ACC112 (cell line): ENCODE measurements at regions not wholly inside any gene's neighbourhood (a gene's known extent, or its start where the extent isn't known, plus 50 kb on each side); places are given as distances from the start of the nearest gene placed in this dataset.

Experiments
- H2AFZ ChIP-seq: fragments of 200-600 bp; sonication (generic); one replicate; pipeline ENCODE4 v1.6.0; 2017; ENCODE audit warnings: antibody characterized with exemption, low read length; ENCODE audit not compliant: unreplicated experiment
- H3K27ac ChIP-seq: fragments of 200-600 bp; sonication (generic); 2 replicates; pipeline ENCODE4 v1.5.1; 2014; ENCODE audit warnings: low read depth, mild to moderate bottlenecking, antibody characterized with exemption, low read length, moderate library complexity
- H3K27me3 ChIP-seq: fragments of 200-600 bp; sonication (generic); 2 replicates; pipeline ENCODE4 v1.6.1; 2014; ENCODE audit warnings: mild to moderate bottlenecking, antibody characterized with exemption, low read length, moderate library complexity, mixed read lengths; ENCODE audit not compliant: insufficient read depth
- H3K36me3 ChIP-seq: fragments of 200-600 bp; sonication (generic); 2 replicates; pipeline ENCODE4 v1.6.1; 2016; ENCODE audit warnings: mild to moderate bottlenecking, antibody characterized with exemption, low read length, moderate library complexity, mixed read lengths; ENCODE audit not compliant: insufficient read depth
- H3K4me1 ChIP-seq: fragments of 200-600 bp; sonication (generic); one replicate; pipeline ENCODE4 v1.6.1; 2016; ENCODE audit warnings: low read length, mixed read lengths; ENCODE audit not compliant: insufficient read depth, unreplicated experiment, control insufficient read depth
- H3K4me3 ChIP-seq: fragments of 200-600 bp; sonication (generic); 2 replicates; pipeline ENCODE4 v1.5.1; 2014; ENCODE audit warnings: mild to moderate bottlenecking, low read depth, low read length
- H3K79me2 ChIP-seq: fragments of 200-600 bp; sonication (generic); one replicate; pipeline ENCODE4 v1.6.0; 2016; ENCODE audit warnings: low read length; ENCODE audit not compliant: control insufficient read depth, unreplicated experiment, insufficient read depth

DNA sequence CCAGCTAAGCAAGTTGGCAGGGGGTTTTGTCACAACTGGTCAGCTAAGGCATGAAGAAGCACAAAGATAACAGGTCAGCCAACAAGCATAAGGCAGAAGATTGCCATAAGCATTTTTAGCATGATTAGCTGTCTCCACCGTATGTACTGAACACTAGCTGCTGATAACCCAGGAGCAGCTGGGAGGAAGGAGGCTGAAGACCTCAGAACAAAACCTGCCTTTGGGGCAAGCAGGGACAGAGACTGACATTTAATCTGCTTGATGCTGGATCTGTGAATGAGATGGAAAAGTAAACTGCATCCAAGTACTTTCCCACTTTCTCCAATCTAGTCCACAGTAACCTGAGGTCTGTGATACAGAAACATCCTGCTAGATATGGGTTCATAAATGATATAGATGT, 353.0 kb upstream of the MAP3K7 start:
- Histone ChIP-seq H2AFZ (no peak overlapping the region), H3K79me2 (no peaks in the 10 kb centered on the region), H3K4me1 (no peaks in the 10 kb centered on the region), H3K36me3 (no peaks in the 10 kb centered on the region), H3K4me3 (no peak overlapping the region), H3K27ac (no peak overlapping the region), H3K27me3 (peaks cover 7% of the 10 kb centered on the region; the same call in 1 of the 2 replicates)

DNA sequence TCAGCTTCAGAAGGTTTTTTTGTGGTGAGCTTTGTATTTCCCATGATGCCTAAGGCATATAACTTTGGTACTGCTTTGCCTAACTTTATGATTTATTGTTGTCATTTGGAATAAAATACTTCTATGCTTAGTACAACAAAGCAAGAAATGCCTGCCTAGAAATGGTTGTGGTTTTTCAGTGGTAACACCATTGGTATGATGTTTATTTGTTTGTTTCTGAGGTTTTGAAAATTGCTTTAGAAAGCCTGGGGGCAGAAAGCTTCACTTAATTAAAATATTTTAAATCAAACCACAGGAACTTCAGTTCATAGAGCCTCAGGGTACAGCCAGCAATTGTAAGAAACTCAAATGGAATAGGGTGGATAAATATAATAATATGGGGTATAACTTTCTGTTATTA, 351.2 kb upstream of the MAP3K7 start:
- Histone ChIP-seq H3K27me3 (peaks cover 7% of the 10 kb centered on the region), H3K4me3 (no peak overlapping the region), H3K4me1 (no peaks in the 10 kb centered on the region), H3K79me2 (no peaks in the 10 kb centered on the region), H3K27ac (no peak overlapping the region), H3K36me3 (no peaks in the 10 kb centered on the region), H2AFZ (no peak overlapping the region)

GRCh38 chr6:90936286-90936685, 349.4 kb upstream of the MAP3K7 start:
- Histone ChIP-seq H3K4me1 (no peaks in the 10 kb centered on the region), H3K79me2 (no peaks in the 10 kb centered on the region), H2AFZ (no peak overlapping the region), H3K36me3 (no peaks in the 10 kb centered on the region), H3K27me3 (peaks cover 7% of the 10 kb centered on the region), H3K4me3 (no peak overlapping the region), H3K27ac (no peak overlapping the region)

DNA sequence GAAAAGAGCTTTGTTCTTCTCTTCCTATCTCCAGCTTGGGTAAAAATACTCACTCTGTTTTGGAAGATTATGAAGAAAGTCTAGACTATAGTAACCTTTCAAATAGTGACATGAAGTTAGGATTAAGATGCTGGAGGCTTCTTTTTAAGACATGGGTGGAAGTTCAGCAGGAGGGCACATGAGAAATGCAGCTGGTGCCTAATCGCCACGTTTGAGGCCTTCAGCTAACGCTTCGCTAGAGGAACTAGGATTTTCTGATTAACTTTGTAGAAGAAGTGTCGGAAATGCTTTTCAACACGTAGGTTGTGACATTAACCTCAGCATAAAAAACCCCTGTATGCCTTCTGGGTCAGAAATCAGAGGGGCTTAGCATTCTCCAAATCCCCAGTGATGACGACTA, 348.1 kb upstream of the MAP3K7 start:
- no peak overlapping the region for H2AFZ ChIP-seq
- H3K4me1 ChIP-seq, result no peaks in the 10 kb centered on the region
- H3K27me3 ChIP-seq, result peaks cover 7% of the 10 kb centered on the region
- no peaks in the 10 kb centered on the region for H3K79me2 ChIP-seq
- H3K36me3 ChIP-seq, result no peaks in the 10 kb centered on the region
- no peak overlapping the region for H3K27ac ChIP-seq
- H3K4me3 ChIP-seq, result no peak overlapping the region

DNA sequence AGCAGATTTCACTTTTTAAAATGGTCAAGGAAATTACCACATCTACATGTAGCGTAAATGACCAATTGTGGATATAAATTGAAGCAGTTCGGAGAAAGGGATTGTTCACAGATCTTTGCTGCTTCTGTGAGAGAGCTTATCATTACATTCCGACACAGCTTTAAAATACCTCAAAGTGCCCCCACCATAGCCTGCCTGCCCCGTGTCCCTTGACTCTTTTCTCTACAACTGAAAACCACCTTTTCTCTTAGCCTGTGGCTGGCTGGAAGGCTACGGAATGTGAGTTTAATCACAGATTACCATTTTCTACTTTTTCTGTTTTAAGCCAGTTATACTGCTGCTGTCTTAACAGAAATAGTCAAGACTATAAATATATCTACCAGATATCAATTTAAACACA, 347.2 kb upstream of the MAP3K7 start:
- no peaks in the 10 kb centered on the region for H3K4me1 ChIP-seq
- H3K27me3 ChIP-seq, result peaks cover 7% of the 10 kb centered on the region
- no peaks in the 10 kb centered on the region for H3K79me2 ChIP-seq
- H3K27ac ChIP-seq, result no peak overlapping the region
- H3K4me3 ChIP-seq, result no peak overlapping the region
- no peaks in the 10 kb centered on the region for H3K36me3 ChIP-seq
- H2AFZ ChIP-seq, result no peak overlapping the region

DNA sequence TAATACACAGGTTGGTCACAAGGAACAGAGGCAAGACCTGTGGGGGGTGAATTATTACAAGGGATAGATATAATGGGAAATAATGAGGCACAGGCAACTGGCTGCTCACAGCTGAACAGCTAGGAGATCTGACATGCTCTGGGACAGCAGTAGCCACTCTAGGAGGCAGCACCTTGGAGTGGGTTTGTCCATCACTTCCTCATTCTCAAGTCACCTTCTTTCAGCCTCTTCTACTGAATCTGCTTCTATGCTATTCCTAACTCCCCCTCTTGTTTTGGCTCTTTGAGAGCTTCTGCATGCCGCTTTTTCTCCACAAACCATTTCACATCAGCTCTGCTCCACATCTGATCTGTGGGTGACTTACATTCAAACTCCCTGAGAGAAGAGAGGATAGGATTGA, 345.5 kb upstream of the MAP3K7 start:
- Histone ChIP-seq H3K4me1 (no peaks in the 10 kb centered on the region), H3K4me3 (no peak overlapping the region), H3K36me3 (no peaks in the 10 kb centered on the region), H2AFZ (no peak overlapping the region), H3K27ac (no peak overlapping the region), H3K79me2 (no peaks in the 10 kb centered on the region), H3K27me3 (peaks cover 7% of the 10 kb centered on the region; the same call in 1 of the 2 replicates)

- Histone ChIP-seq H3K79me2 (no peaks in the 10 kb centered on the region), H3K36me3 (no peaks in the 10 kb centered on the region), H3K4me1 (no peaks in the 10 kb centered on the region), H3K27ac (no peak overlapping the region), H3K27me3 (no peaks in the 10 kb centered on the region), H3K4me3 (no peak overlapping the region), H2AFZ (no peak overlapping the region)
Observed at GRCh38 chr6:90928051-90928450, 341.2 kb upstream of the MAP3K7 start.

GRCh38 chr6:90925726-90926125, 338.9 kb upstream of the MAP3K7 start:
- no peaks in the 10 kb centered on the region for H3K27me3 ChIP-seq
- no peak overlapping the region for H3K4me3 ChIP-seq
- no peaks in the 10 kb centered on the region for H3K79me2 ChIP-seq
- no peak overlapping the region for H3K27ac ChIP-seq
- no peak overlapping the region for H2AFZ ChIP-seq
- H3K36me3 ChIP-seq, result no peaks in the 10 kb centered on the region
- H3K4me1 ChIP-seq, result no peaks in the 10 kb centered on the region

GRCh38 chr6:90922325-90922724, 335.5 kb upstream of the MAP3K7 start:
- Histone ChIP-seq H3K27ac (no peak overlapping the region), H2AFZ (no peak overlapping the region), H3K4me1 (no peaks in the 10 kb centered on the region), H3K79me2 (no peaks in the 10 kb centered on the region), H3K27me3 (no peaks in the 10 kb centered on the region), H3K36me3 (no peaks in the 10 kb centered on the region), H3K4me3 (no peak overlapping the region)

- Histone ChIP-seq H2AFZ (no peak overlapping the region), H3K27ac (no peak overlapping the region), H3K4me3 (no peak overlapping the region), H3K36me3 (no peaks in the 10 kb centered on the region), H3K79me2 (no peaks in the 10 kb centered on the region), H3K4me1 (no peaks in the 10 kb centered on the region), H3K27me3 (no peaks in the 10 kb centered on the region)
Observed at GRCh38 chr6:90918361-90918760, 331.5 kb upstream of the MAP3K7 start.

GRCh38 chr6:90917376-90917775, 330.5 kb upstream of the MAP3K7 start:
- H3K27ac ChIP-seq, result no peak overlapping the region
- no peaks in the 10 kb centered on the region for H3K36me3 ChIP-seq
- no peak overlapping the region for H2AFZ ChIP-seq
- no peak overlapping the region for H3K4me3 ChIP-seq
- no peaks in the 10 kb centered on the region for H3K4me1 ChIP-seq
- no peaks in the 10 kb centered on the region for H3K79me2 ChIP-seq
- no peaks in the 10 kb centered on the region for H3K27me3 ChIP-seq
